VCaP (cell line): ENCODE measurements at regions not wholly inside any gene's neighbourhood (a gene's known extent, or its start where the extent isn't known, plus 50 kb on each side); places are given as distances from the start of the nearest gene placed in this dataset.

ENCODE experiments used
- H3K27ac ChIP-seq: fragments of 450-650 bp; 2 replicates; pipeline ENCODE4 v1.5.1; 2017
- TF ChIP-seq, protein P1 (sequence below): fragments of 450-650 bp; conservative IDR thresholded peaks from 2 replicates; pipeline ENCODE4 v1.5.1; 2017; ENCODE audit warnings: mild to moderate bottlenecking, moderate library complexity

DNA sequence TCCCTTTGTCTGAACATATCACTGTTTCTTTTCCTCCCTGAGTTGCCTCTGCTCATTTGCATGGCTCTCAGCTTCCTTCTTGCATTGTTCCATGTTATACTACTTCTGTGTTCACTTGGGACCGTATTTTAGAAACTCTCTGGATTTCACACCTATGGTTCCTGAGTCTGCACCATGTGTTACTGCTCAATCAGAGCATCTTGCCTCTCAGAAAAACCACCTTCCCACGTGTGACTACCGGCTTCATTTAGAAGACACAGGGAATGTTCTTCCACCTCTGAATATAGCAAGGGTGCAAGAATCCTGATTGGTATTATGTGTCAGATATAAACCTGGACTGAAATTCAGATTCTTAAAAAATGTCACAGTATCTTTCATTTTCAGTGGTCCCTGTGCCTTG is 731.2 kb downstream of the TDRD15 start:
- TF ChIP-seq, protein P1, sequence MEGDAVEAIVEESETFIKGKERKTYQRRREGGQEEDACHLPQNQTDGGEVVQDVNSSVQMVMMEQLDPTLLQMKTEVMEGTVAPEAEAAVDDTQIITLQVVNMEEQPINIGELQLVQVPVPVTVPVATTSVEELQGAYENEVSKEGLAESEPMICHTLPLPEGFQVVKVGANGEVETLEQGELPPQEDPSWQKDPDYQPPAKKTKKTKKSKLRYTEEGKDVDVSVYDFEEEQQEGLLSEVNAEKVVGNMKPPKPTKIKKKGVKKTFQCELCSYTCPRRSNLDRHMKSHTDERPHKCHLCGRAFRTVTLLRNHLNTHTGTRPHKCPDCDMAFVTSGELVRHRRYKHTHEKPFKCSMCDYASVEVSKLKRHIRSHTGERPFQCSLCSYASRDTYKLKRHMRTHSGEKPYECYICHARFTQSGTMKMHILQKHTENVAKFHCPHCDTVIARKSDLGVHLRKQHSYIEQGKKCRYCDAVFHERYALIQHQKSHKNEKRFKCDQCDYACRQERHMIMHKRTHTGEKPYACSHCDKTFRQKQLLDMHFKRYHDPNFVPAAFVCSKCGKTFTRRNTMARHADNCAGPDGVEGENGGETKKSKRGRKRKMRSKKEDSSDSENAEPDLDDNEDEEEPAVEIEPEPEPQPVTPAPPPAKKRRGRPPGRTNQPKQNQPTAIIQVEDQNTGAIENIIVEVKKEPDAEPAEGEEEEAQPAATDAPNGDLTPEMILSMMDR, result no peak
- H3K27ac ChIP-seq, result no peak overlapping the region

DNA sequence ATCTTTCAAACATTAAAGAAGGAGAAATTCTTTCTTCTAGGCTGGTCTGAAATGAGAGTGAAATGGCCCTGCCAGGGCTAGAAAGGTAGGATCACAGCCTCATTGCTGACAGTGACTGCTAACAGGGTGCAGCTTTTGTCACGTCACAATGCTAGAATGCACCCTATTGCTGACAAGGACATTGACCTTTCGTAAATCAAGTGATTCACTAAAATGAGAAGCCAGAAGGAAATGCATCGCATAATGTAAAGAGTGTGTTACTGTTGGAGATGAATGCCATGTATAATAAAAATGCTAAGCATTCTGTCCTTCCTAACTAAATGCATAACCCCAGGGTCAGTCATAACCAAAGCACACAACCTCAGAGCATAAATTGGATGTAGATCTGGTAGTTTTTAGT is 732.9 kb downstream of the TDRD15 start:
- no peak overlapping the region for H3K27ac ChIP-seq
- TF ChIP-seq, protein P1, result no peak

DNA sequence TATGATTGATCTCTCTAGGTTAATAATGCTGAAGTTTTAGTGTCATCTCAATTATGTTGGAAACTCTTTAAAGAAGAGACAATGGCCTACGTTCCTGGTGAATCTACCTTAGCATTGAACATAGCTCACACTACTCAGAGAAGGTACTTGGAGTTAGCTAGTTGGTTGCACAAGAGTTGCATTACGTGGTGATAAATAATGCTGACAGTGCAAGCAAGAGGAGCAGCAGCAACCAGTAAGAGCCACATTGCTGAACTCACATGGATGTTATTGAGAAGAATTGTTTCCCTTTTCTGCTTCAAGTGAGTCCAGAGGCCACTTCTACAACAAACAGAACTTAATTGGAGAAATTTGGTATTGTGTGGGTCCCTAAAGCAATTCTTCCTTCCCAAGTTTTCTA is 737.1 kb downstream of the TDRD15 start:
- H3K27ac ChIP-seq, result no peak overlapping the region
- TF ChIP-seq, protein P1, result no peak

DNA sequence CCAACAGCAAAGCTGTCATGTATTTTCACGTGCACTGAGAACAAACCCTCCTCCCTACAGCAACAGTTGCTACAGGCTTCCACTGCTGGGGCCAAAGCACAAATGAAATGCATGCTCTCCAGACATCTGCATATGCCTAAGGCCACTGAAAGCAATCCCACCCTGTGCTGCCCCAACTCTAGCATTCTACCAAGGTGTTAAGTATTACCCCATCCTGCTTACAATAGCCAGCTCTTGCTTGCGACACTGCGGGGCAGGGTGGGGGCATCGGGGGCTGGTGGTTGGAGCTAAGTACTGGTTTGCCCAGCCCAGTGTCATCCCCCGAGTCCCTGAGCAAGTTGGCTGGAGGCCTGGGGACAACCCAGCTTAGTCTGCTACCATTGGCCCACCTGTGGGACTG is 742.5 kb downstream of the TDRD15 start:
- TF ChIP-seq, protein P1, result no peak
- H3K27ac ChIP-seq, result no peak overlapping the region

DNA sequence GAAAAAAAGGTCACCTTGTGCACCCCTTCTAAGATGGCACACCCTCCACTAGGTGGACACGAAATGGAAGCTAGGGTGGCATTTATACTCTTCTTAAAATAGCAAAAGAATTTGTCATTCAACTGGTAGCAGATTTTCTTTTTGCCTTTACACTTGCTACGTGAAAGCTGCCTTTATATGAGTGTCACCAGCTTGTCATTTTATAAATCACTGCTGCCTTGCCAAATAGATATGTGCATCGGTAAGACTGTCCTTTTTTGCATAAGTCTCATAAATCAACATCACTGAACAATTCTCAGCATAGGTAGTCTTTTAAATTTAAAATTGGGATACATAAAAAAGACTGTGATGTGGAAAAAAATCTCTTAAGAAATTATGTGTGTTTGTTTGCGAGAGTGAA is 764.1 kb downstream of the TDRD15 start:
- no peak overlapping the region for H3K27ac ChIP-seq
- TF ChIP-seq, protein P1, result no peak

DNA sequence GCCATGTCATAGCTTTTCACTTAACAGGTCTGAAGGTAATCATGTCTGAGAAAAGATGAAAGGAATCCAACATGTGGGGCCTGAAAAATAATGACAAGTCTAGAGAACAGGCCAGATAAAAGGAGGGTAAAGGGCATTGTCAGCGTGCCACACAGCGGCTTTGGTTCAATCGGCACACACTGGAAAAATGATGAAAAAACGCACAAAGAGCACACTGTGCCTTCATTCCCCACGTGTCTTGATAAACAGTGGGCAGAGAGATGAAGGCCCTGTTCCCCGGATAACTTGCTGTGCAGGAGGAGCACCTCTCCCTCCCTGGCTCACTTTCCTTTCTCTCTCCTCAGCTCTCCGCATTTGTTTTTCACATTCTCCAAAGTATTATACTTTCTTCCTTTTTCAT is 766.3 kb downstream of the TDRD15 start:
- H3K27ac ChIP-seq, result no peak overlapping the region
- TF ChIP-seq, protein P1, result no peak

DNA sequence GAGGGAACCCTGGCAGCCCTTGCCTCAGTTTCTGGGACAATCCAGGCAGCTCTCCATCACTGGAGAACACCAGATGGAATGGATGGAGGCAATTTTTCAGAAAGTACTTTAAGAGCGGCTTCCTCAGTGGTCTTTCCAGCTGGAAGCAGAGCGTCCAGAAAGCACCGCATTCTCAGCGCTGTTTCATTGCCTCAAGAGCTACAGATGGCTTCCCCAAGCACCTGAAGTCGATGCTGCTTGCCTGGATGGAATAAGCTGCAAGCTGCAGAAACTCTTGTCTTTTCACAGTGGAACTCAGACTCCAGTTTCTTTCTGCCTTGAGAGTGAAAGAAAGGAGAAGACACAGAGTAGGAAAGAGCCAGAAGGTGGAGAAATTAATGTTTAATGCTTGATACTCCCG is 766.9 kb downstream of the TDRD15 start:
- TF ChIP-seq, protein P1, result no peak
- H3K27ac ChIP-seq, result no peak overlapping the region

DNA sequence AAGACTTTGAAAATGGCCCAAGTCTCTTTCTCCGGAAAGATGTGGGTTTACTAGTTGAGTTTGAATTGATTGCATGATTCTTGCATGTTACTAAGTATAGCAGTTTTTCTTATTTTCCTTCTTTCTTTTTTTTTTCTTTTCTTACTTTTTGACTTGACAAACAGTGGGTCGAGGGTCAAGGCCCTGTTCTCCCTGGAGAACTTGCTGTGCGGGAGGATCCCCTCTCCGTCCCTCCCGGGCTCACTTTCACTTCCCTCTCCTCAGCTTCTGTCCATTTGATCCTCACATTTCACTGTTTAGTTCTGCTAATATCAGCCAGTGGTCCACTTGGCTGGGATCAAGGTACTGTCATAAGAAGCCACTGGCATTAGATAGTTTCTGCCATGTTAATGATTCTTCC is 767.4 kb downstream of the TDRD15 start:
- H3K27ac ChIP-seq, result no peak overlapping the region
- TF ChIP-seq, protein P1, result no peak
